GM12872 (cell line): ENCODE measurements at regions not wholly inside any gene's neighbourhood (a gene's known extent, or its start where the extent isn't known, plus 50 kb on each side); places are given as distances from the start of the nearest gene placed in this dataset.

Experiments
- TF ChIP-seq, protein P1 (sequence below): IDR thresholded peaks from 3 replicates; pipeline ENCODE4 v1.5.1; 2011; ENCODE audit warnings: low read depth, mild to moderate bottlenecking, low read length, moderate library complexity; ENCODE audit not compliant: insufficient read depth

GRCh38 chr3:166471074-166471767 is 634.0 kb upstream of the BCHE start:
- TF ChIP-seq, protein P1, sequence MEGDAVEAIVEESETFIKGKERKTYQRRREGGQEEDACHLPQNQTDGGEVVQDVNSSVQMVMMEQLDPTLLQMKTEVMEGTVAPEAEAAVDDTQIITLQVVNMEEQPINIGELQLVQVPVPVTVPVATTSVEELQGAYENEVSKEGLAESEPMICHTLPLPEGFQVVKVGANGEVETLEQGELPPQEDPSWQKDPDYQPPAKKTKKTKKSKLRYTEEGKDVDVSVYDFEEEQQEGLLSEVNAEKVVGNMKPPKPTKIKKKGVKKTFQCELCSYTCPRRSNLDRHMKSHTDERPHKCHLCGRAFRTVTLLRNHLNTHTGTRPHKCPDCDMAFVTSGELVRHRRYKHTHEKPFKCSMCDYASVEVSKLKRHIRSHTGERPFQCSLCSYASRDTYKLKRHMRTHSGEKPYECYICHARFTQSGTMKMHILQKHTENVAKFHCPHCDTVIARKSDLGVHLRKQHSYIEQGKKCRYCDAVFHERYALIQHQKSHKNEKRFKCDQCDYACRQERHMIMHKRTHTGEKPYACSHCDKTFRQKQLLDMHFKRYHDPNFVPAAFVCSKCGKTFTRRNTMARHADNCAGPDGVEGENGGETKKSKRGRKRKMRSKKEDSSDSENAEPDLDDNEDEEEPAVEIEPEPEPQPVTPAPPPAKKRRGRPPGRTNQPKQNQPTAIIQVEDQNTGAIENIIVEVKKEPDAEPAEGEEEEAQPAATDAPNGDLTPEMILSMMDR, result no peak

- TF ChIP-seq, protein P1, result no peak
Observed at GRCh38 chr3:166462891-166463470, 625.8 kb upstream of the BCHE start.

DNA sequence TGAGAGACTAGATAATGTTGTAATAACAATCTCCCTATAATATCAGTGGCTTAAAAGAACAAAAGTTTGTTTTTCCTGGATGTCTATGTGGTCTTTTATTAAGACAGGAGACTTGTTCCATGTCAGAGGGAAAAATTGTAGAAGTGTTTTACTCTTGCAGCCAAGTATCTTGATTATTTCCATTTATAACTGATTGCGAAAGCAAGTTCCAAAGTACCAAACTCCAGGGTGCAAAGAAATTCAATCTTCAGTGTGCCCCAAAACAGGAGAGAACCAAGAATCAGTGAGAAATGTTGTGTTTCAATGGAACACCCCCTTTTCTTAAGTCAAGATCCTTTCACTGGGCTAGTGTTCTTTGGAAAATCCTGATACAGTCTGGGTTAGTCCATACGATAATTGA is 624.4 kb upstream of the BCHE start:
- TF ChIP-seq, protein P1, result no peak

DNA sequence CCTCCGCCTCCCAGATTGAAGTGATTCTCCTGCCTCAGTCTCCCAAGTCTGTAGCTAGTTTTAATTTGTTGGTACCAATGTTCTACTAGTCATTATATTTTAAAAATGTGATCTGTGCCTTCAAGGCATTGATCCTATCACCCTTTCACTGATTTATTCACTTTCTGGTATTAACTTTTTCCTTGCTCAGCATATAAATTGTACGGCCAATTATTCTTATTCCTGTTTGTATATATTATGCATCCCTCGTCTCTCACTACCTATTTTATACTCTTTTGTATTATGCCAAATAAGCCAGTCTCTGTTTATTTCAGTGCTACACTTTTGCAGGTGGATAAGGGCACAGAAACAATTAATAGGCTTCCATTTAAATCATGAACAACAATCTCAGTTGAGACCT is 620.2 kb upstream of the BCHE start:
- TF ChIP-seq, protein P1, result no peak

DNA sequence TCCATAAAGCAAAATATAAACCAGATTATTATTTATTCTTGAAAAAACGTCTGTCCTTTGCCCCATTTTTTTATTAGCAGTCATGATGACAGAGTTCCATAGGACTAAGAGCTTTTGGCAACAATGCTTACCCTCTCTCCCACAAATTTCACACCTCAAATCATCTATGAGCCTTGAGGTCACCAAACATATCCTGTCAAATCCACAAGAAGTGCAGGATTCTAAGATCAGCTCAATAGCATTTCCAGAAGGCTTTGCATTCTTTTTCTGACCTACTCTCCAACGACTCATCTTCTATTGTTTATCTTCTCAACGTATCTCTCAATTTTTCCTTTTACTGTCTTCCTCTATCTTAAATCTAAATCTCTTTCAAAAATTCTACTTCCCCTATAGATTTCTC is 619.1 kb upstream of the BCHE start:
- TF ChIP-seq, protein P1, result no peak

- TF ChIP-seq, protein P1, result no peak
Observed at GRCh38 chr3:166455744-166456143, 618.5 kb upstream of the BCHE start.

GRCh38 chr3:166453478-166453877 is 616.3 kb upstream of the BCHE start:
- TF ChIP-seq, protein P1, result no peak

- TF ChIP-seq, protein P1, result no peak
Observed at GRCh38 chr3:166451997-166452396, 614.8 kb upstream of the BCHE start.
